ENCODE measurements at regions not wholly inside any gene's neighbourhood (a gene's known extent, or its start where the extent isn't known, plus 50 kb on each side); places are given as distances from the start of the nearest gene placed in this dataset.

GRCh38 chr15:48017747-48018146 lies 103.0 kb upstream of the SLC24A5 start:
- TF ChIP-seq CTCF (IDR thresholded peaks at IDR 0.05; ENCODE audit: control extremely low read depth in 1 of 3, insufficient read depth in 1 of 3, low read depth in 1 of 3, low read length in 3 of 3) (no peak), YY1 (IDR thresholded peaks at IDR 0.05; ENCODE audit: low read depth, low read length) (no peak), EZH2 (IDR thresholded peaks at IDR 0.05; ENCODE audit: low read depth, low read length, severe bottlenecking) (no peak), POLR2A (IDR thresholded peaks at IDR 0.05; ENCODE audit: control extremely low read depth in 1 of 2, low read depth in 2 of 2, low read length in 2 of 2) (no peak), EP300 (IDR thresholded peaks at IDR 0.05; ENCODE audit: borderline replicate concordance in 1 of 2, low read depth in 2 of 2, low read length in 2 of 2) (no peak), EGR1 (IDR thresholded peaks at IDR 0.05; ENCODE audit: borderline replicate concordance, low read depth, low read length) (no peak), CREB1 (IDR thresholded peaks at IDR 0.05) (no peak), BRCA1 (IDR thresholded peaks at IDR 0.05; ENCODE audit: low read depth, low read length) (no peak), TAF7 (optimal IDR thresholded peaks at IDR 0.05; ENCODE audit: borderline replicate concordance, low read depth, low read length) (no peak), CBX8 (IDR thresholded peaks at IDR 0.05; ENCODE audit: borderline replicate concordance, low read depth, low read length) (no peak), JUND (IDR thresholded peaks at IDR 0.05; ENCODE audit: low read length) (no peak), RFX5 (IDR thresholded peaks at IDR 0.05; ENCODE audit: borderline replicate concordance, low read depth, low read length) (no peak)
- TF ChIP-seq, protein P1, sequence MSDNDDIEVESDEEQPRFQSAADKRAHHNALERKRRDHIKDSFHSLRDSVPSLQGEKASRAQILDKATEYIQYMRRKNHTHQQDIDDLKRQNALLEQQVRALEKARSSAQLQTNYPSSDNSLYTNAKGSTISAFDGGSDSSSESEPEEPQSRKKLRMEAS (IDR thresholded peaks at IDR 0.05), result no peak
